Activated T-cell treated with anti-CD3 and anti-CD28 coated beads, Interleukin-2, amount 50 U/mL, for 4 hours (primary cell): ENCODE measurements at regions not wholly inside any gene's neighbourhood (a gene's known extent, or its start where the extent isn't known, plus 50 kb on each side); places are given as distances from the start of the nearest gene placed in this dataset.

ENCODE experiments used
- ATAC-seq, 2 donors: fragments of 200-7000 bp; cut with Tn5 transposase; one replicate each; pipeline ENCODE4 v1.10.0; 2021
- DNase-seq: peaks from one replicate; pipeline ENCODE4 v3.0.0-alpha.2; 2020
- H3K27me3 Mint-ChIP-seq: one replicate; pipeline ENCODE4 v1.8.0; 2021; ENCODE audit warnings: low read depth, mixed read lengths
- H3K36me3 Mint-ChIP-seq: one replicate; pipeline ENCODE4 v1.8.0; 2022; ENCODE audit warnings: mixed read lengths; ENCODE audit not compliant: insufficient read depth
- H3K4me1 Mint-ChIP-seq: one replicate; pipeline ENCODE4 v1.8.0; 2021; ENCODE audit warnings: low read depth, mixed read lengths
- H3K4me3 Mint-ChIP-seq: one replicate; pipeline ENCODE4 v1.8.0; 2021; ENCODE audit warnings: mild to moderate bottlenecking, moderate library complexity, mixed read lengths
- H3K9me3 Mint-ChIP-seq: one replicate; pipeline ENCODE4 v1.8.0; 2021; ENCODE audit warnings: mixed read lengths

DNA sequence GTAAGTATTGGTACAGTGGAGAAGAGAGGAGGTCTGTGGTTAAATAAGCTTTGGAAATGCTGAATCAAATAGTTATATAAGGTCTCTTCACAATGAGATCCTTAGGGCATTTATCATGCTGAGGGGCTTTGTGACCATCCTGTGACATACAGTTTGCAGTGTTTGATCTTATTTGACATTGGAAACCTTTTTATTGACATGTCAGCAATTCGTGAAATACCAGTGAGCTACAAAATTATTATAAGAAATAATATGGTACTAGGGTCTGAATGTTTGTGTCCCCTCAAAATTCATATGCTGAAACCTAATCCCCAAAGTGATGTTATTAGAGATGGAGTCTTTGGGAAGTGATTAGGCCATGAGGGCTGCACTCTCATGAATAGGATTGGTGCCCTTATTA lies 98.4 kb downstream of the MID1IP1 start:
- no peak for ATAC-seq
- no peak for DNase-seq
- Mint-ChIP-seq H3K4me1 (no peaks in the 10 kb centered on the region), H3K9me3 (no peaks in the 10 kb centered on the region), H3K36me3 (no peaks in the 10 kb centered on the region), H3K4me3 (no peak overlapping the region), H3K27me3 (no peaks in the 10 kb centered on the region)

DNA sequence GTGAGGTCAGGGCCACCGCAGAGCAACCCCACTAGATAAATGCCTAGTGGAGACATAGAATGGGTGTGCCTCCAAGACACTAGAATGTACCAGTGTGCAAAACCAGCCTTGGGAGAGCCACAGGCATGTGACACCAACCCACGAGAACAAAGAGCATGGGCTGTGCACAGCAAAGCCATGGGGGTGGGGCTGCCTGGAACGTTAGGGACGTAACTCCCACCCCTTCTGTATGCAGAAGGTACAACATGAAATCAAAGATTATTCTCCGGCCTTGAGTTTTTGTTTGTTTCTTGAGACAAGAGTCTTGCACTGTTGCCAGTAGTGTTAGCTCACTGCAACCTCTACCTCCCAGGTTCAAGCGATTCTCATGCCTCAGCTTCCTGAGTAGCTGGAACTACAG lies 99.5 kb downstream of the MID1IP1 start:
- H3K36me3 Mint-ChIP-seq: no peaks in the 10 kb centered on the region
- H3K4me3 Mint-ChIP-seq: no peak overlapping the region
- DNase-seq: no peak
- no peaks in the 10 kb centered on the region for H3K9me3 Mint-ChIP-seq
- H3K27me3 Mint-ChIP-seq: no peaks in the 10 kb centered on the region
- ATAC-seq: no peak
- H3K4me1 Mint-ChIP-seq: no peaks in the 10 kb centered on the region

DNA sequence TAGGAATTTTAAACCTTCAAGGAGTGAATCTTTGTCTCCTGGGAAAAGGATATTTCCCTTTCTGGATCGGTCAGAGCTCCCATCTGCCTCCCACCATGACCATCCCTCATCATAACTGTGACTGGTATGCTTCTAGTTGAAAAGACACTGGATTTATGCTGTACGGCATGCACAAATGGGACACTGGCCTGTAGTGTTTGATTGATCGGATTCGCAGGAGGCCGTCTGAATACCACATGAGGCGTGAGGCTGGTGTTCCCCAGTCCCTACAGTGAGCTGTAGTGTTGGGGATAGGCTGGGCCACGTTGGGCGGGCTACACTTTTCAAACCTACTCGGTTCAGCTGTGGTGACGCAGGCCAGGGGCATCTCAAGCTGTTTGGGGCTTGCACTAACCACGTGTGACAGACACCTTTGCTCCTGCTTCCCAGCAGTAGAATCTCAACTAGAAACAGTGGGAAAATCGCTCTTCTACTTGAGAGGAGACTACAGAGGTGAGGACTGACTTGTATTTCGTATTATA lies 101.8 kb downstream of the MID1IP1 start:
- H3K9me3 Mint-ChIP-seq: no peaks in the 10 kb centered on the region
- H3K4me1 Mint-ChIP-seq: no peaks in the 10 kb centered on the region
- H3K27me3 Mint-ChIP-seq: no peaks in the 10 kb centered on the region
- DNase-seq: no peak
- no peak overlapping the region for H3K4me3 Mint-ChIP-seq
- H3K36me3 Mint-ChIP-seq: no peaks in the 10 kb centered on the region
- ATAC-seq: no peak

DNA sequence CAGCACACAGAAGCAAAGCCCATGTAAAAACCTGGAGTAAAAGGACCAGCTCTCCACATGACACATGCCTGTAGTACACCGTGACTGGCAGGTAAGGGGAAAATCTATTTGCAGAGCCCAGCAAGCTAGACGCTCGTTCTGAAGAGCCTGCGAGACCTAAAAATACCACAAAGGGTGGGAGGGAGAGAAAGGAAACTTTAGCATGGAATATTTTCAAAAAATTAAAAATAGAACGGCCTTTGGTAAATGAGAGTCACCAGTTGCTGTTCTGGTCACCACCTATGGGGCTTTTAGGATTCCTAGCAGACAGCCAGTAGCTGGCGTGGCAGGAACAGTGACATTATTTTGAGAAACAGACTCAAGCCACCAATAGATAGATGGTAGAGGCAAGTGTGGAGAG lies 115.5 kb downstream of the MID1IP1 start:
- Mint-ChIP-seq H3K9me3 (no peaks in the 10 kb centered on the region), H3K4me1 (no peaks in the 10 kb centered on the region), H3K27me3 (no peaks in the 10 kb centered on the region), H3K4me3 (no peak overlapping the region), H3K36me3 (no peaks in the 10 kb centered on the region)
- DNase-seq (no peak), ATAC-seq (no peak)

DNA sequence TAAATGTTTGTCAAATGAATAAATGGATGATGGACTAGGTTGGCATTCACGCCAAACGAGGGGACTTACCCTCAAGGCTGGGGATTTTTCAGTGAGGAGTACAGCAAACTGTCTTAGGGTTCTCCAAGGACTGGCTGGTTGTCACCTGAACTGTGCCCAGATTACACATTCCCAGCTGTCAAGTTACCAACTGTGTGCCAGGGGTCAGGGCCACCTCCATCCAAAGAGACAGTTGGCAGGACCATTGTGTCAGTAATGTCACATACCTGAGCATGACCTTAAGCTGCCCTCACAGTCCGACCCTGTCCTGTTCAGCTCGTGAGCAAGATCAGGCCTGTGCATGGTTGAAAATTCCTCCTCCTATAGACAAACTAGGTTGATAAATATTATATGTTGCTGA lies 116.7 kb downstream of the MID1IP1 start:
- H3K27me3 Mint-ChIP-seq: peaks cover 1% of the 10 kb centered on the region
- H3K36me3 Mint-ChIP-seq: no peaks in the 10 kb centered on the region
- no peak overlapping the region for H3K4me3 Mint-ChIP-seq
- no peaks in the 10 kb centered on the region for H3K9me3 Mint-ChIP-seq
- ATAC-seq (no peak), DNase-seq (no peak)
- no peaks in the 10 kb centered on the region for H3K4me1 Mint-ChIP-seq

DNA sequence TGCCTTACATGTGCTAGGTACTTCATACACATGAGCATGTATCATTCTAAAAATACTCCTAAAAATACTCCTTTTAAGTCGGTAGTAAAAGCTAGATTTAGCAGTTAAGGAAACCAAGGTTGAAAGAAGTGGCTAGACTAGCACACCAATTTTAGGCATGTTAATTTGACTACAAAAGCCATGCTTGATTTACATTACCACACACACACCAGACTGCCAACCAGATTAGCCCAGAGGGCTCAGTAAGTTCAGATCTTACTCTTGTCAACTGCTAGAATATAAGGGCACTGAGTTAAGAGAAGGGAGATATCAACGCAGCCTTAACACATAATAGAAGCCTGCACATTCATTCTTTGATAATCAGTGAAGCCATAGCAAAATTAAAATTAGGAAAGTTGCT lies 117.9 kb downstream of the MID1IP1 start:
- Mint-ChIP-seq H3K9me3 (no peaks in the 10 kb centered on the region), H3K4me1 (no peaks in the 10 kb centered on the region), H3K36me3 (no peaks in the 10 kb centered on the region), H3K4me3 (no peak overlapping the region), H3K27me3 (peaks cover 1% of the 10 kb centered on the region)
- ATAC-seq (no peak), DNase-seq (no peak)

DNA sequence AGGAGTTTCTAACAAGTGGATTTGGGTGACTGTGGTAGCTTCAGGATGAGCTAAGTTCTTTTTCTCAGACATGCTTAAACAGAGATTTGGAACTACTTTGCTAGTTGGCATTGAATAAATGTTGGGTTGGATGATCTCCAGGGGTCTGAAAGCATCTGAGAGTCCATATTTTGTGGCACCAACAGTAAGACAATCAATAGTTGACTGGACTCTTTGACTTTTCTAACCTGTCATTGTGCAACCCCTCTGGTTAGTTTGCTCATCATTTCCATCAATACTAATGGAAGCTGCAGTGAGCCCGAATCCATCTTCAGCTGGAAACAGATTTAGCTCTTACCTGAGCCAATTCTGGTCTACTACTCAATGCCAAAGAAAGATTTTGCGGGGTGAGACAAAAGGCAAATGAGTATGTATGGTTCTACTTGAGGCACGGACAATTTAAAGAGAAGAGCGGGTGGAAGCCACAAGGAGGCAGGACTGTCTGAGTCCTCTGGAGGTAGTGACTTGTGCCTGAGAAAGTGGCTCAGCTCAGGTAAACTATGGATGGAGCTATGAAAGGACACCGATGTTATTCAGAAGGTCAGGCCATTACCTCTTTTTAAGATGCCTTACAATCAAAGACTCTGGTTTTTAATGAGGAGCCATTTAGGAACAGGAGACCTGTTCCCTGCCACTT lies 118.7 kb downstream of the MID1IP1 start:
- DNase-seq: no peak
- Mint-ChIP-seq H3K4me1 (no peaks in the 10 kb centered on the region), H3K4me3 (no peak overlapping the region), H3K27me3 (peaks cover 1% of the 10 kb centered on the region), H3K36me3 (no peaks in the 10 kb centered on the region), H3K9me3 (no peaks in the 10 kb centered on the region)
- ATAC-seq: no peak

DNA sequence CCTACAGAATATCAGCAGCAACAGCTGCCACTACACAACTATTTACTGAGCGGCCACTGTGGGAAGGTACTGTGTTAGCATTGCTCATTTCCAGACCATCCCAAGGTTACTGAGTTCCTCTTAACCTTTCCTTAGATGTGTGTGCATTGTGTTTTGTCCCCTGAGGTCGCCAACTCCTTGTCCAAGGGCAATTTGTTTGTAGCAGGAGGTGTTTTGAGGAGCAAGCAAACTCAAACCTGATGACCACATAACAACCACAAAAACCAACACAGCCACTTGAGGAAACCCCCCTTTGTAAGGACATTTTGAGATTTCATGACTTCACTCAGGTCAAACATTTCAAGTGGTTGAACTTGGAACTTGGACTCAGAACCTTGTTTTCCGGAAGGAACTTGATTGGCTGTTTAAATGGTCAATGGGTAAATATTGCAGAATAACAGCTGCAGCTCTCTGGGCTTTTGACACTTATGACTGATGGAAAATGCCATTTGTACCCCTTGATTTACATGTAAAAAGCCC lies 122.3 kb downstream of the MID1IP1 start:
- Mint-ChIP-seq H3K4me3 (no peak overlapping the region), H3K4me1 (no peaks in the 10 kb centered on the region), H3K27me3 (peaks cover 1% of the 10 kb centered on the region), H3K9me3 (no peaks in the 10 kb centered on the region), H3K36me3 (no peaks in the 10 kb centered on the region)
- no peak for DNase-seq
- no peak for ATAC-seq

DNA sequence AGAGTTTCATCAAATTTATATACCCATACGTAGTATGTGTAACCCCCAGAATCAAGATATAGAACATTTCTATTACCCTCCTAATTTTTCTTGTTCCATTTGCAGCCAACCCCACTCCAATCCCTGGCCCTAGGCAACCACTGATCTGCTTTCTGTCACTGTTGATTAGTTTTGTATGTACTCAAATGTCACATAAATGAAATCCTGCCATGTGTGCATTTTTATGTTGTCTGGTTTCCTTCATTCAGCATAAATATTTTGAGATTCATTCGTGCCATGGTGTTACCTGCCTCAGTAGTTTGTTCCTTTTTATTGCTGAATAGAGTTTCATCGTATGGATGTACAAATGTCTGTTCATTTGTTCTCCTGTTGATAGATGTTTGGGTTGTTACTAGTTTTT lies 126.3 kb downstream of the MID1IP1 start:
- no peak for ATAC-seq
- Mint-ChIP-seq H3K4me1 (no peaks in the 10 kb centered on the region), H3K4me3 (no peak overlapping the region), H3K9me3 (no peaks in the 10 kb centered on the region), H3K27me3 (no peaks in the 10 kb centered on the region), H3K36me3 (no peaks in the 10 kb centered on the region)
- DNase-seq: no peak

DNA sequence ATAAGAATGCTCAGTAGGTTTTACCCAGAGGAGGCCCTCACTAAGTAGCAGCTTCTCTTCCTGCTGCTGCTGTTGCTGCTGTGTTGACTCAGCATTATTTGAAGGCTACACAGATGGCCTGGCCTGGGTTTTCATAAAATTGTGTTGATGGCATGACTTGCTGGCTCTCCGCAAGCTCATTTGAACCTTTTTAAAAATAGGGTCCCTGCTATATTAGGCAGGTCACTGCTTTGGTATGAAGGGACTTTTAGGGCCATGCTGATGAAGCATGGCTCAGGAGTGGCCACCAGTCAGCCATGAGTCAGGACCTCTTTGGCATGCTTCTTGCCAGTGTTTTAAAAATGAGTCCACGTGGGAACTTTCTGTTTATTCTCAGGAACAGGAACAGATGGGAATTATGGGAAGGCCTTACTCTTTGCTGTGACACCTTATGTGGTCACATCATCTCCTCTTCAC lies 128.7 kb downstream of the MID1IP1 start:
- ATAC-seq (no peak), DNase-seq (no peak)
- Mint-ChIP-seq H3K9me3 (no peaks in the 10 kb centered on the region), H3K27me3 (no peaks in the 10 kb centered on the region), H3K4me3 (no peak overlapping the region), H3K4me1 (no peaks in the 10 kb centered on the region), H3K36me3 (no peaks in the 10 kb centered on the region)

DNA sequence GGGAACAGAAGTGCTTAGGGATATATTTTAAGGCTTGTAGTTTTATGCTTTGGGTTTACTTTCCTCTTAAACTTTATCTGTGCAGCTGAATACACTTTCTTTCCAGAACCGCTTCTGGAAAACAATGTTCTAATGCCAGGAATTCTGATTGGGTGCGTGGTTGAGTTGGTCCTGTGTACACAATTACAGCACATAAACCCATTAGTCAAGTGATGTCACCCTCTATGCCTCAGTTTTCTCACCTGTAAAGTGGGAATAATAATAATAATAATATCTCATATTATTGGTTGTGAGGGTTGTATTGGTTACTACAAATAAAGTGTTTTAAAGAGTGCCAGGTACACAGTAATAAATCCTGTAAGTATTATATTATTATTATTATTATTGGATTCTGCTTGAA lies 129.2 kb downstream of the MID1IP1 start:
- no peak for ATAC-seq
- DNase-seq: no peak
- H3K27me3 Mint-ChIP-seq: no peaks in the 10 kb centered on the region
- H3K9me3 Mint-ChIP-seq: no peaks in the 10 kb centered on the region
- no peak overlapping the region for H3K4me3 Mint-ChIP-seq
- no peaks in the 10 kb centered on the region for H3K36me3 Mint-ChIP-seq
- no peaks in the 10 kb centered on the region for H3K4me1 Mint-ChIP-seq

DNA sequence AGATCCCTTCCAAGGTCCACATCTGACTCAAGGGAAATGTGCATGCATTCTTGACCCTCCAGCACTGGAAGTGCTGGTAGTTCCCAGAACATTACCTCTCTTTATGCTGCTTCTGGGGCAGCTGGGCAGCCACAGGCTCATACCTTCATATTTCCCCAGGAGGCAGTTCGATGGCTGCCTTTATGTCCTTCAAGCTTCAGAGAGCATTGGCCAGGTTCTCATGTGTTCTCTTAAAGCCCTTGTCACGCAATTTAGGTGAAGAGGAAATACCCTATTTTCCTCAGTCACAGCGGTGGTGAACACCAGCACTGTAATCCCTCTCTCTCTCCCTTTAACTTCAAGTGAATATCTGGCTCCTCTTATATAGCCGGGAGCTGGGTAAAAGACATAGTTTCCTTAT lies 134.3 kb downstream of the MID1IP1 start:
- H3K4me3 Mint-ChIP-seq: no peak overlapping the region
- no peaks in the 10 kb centered on the region for H3K4me1 Mint-ChIP-seq
- DNase-seq (no peak), ATAC-seq (no peak)
- no peaks in the 10 kb centered on the region for H3K27me3 Mint-ChIP-seq
- no peaks in the 10 kb centered on the region for H3K36me3 Mint-ChIP-seq
- H3K9me3 Mint-ChIP-seq: no peaks in the 10 kb centered on the region

DNA sequence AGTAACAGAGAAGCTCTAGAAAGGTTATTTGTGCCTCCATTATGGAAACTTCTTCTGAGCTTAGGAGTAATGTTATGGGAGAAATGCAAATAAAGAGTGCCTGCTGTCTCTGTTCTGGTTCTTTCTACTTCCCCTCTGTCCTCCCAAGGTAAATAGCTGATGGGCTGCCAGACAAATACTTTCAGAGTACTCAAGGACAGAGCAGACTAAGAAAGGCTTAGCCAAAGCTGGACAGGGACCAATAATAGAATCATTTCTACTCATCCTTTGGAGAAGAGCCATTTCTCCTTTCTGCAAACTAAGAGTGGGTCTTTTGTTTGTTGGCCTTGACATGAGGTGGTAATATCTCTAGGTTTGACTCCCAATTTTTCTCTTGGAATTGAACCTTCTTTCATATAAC lies 136.1 kb downstream of the MID1IP1 start:
- no peaks in the 10 kb centered on the region for H3K27me3 Mint-ChIP-seq
- DNase-seq: no peak
- no peaks in the 10 kb centered on the region for H3K36me3 Mint-ChIP-seq
- no peaks in the 10 kb centered on the region for H3K4me1 Mint-ChIP-seq
- no peak overlapping the region for H3K4me3 Mint-ChIP-seq
- no peak for ATAC-seq
- no peaks in the 10 kb centered on the region for H3K9me3 Mint-ChIP-seq

DNA sequence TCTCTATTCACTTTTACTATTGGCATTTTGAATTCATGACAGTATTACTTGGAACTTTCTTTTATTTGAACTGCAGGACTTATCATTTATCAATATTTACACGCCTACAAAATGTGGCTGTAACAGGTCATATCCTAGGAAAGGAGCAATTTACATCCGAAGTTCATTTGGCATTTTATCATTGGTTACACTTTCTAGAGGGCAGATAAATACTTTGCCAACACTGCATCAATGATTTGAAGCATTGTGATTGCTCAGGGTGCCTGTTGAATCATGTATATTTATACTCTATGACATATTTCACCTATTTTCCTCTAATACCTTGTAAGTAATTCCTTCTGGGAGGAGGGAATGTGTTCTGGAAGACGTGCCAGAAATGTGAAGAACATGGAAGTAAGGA lies 136.7 kb downstream of the MID1IP1 start:
- H3K9me3 Mint-ChIP-seq: peaks cover 3% of the 10 kb centered on the region
- no peaks in the 10 kb centered on the region for H3K4me1 Mint-ChIP-seq
- DNase-seq (no peak), ATAC-seq (no peak)
- H3K4me3 Mint-ChIP-seq: no peak overlapping the region
- H3K27me3 Mint-ChIP-seq: no peaks in the 10 kb centered on the region
- H3K36me3 Mint-ChIP-seq: no peaks in the 10 kb centered on the region

DNA sequence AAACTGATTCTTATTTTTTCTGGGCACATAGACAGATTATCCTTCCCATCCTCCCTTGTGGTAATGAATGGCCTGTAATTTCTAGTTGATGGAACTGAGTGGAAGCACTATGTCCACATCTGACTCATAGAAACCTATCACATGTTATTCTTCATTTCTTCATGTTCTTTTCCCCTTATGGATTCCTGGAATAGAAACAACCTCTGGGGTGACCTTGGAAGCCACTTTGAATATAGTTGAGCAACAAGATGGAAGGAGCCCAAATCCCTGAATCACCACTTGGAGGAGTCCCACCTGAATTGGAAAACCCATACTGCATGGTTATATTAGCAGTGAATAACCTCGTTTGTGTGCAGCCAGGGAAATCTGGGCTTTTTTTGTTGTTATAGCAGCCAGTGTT lies 137.8 kb downstream of the MID1IP1 start:
- Mint-ChIP-seq H3K36me3 (no peaks in the 10 kb centered on the region), H3K4me3 (no peak overlapping the region), H3K4me1 (no peaks in the 10 kb centered on the region), H3K27me3 (no peaks in the 10 kb centered on the region), H3K9me3 (peaks cover 3% of the 10 kb centered on the region)
- DNase-seq: no peak
- no peak for ATAC-seq
